OCI-LY1 (cell line): ENCODE measurements at regions not wholly inside any gene's neighbourhood (a gene's known extent, or its start where the extent isn't known, plus 50 kb on each side); places are given as distances from the start of the nearest gene placed in this dataset.

Experiments used
- H2AFZ ChIP-seq: fragments of 200-600 bp; sonication (generic), shearing (Covaris generic); 2 replicates; pipeline ENCODE4 v1.6.0; 2014; ENCODE audit warnings: antibody characterized with exemption, mild to moderate bottlenecking, low read length
- H3F3A ChIP-seq: fragments of 200-600 bp; sonication (generic), shearing (Covaris generic); 2 replicates; pipeline ENCODE4 v1.6.0; 2014; ENCODE audit warnings: mild to moderate bottlenecking, antibody characterized with exemption, low read length, moderate library complexity; ENCODE audit not compliant: insufficient read depth
- H3K27ac ChIP-seq: fragments of 200-600 bp; sonication (generic); 2 replicates; pipeline ENCODE4 v1.5.1; 2014; ENCODE audit warnings: low read length, mixed run types, mild to moderate bottlenecking, low read depth; ENCODE audit not compliant: poor library complexity, severe bottlenecking
- H3K27me3 ChIP-seq: fragments of 200-600 bp; sonication (generic); 2 replicates; pipeline ENCODE4 v1.6.0; 2014; ENCODE audit warnings: antibody characterized with exemption, mild to moderate bottlenecking, low read length, moderate library complexity; ENCODE audit not compliant: insufficient read depth
- H3K36me3 ChIP-seq: fragments of 200-600 bp; sonication (generic); 2 replicates; pipeline ENCODE4 v1.6.1; 2014; ENCODE audit warnings: mild to moderate bottlenecking, antibody characterized with exemption, low read length, moderate library complexity, mixed read lengths; ENCODE audit not compliant: insufficient read depth
- H3K4me1 ChIP-seq: fragments of 200-600 bp; sonication (generic); 2 replicates; pipeline ENCODE4 v1.5.1; 2014; ENCODE audit warnings: mild to moderate bottlenecking, low read length, moderate library complexity; ENCODE audit not compliant: insufficient read depth, severe bottlenecking
- H3K4me2 ChIP-seq: fragments of 200-600 bp; sonication (generic), shearing (Covaris generic); 2 replicates; pipeline ENCODE4 v1.6.1; 2014; ENCODE audit warnings: low read length
- H3K4me3 ChIP-seq: fragments of 200-600 bp; sonication (generic); 2 replicates; pipeline ENCODE4 v1.5.1; 2014; ENCODE audit warnings: low read length, low read depth, mild to moderate bottlenecking, mixed read lengths; ENCODE audit not compliant: poor library complexity, severe bottlenecking
- H3K79me2 ChIP-seq: fragments of 200-600 bp; shearing (Covaris generic); 2 replicates; pipeline ENCODE4 v1.6.1; 2016; ENCODE audit warnings: mixed run types, low read length, mixed read lengths; ENCODE audit not compliant: insufficient read depth
- H3K9ac ChIP-seq: fragments of 200-600 bp; sonication (generic), shearing (Covaris generic); 2 replicates; pipeline ENCODE4 v1.6.1; 2014; ENCODE audit warnings: mild to moderate bottlenecking, low read length, mixed read lengths
- H3K9me2 ChIP-seq: fragments of 200-600 bp; sonication (generic), shearing (Covaris generic); 2 replicates; pipeline ENCODE4 v1.6.1; 2014; ENCODE audit warnings: low read depth, mild to moderate bottlenecking, low read length, mixed read lengths
- H3K9me3 ChIP-seq: fragments of 200-600 bp; shearing (Covaris generic); 2 replicates; pipeline ENCODE4 v1.6.1; 2014; ENCODE audit warnings: low read length, mixed read lengths
- H4K20me1 ChIP-seq: fragments of 200-600 bp; sonication (generic), shearing (Covaris generic); 2 replicates; pipeline ENCODE4 v1.6.0; 2016; ENCODE audit warnings: mild to moderate bottlenecking, low read length; ENCODE audit not compliant: insufficient read depth
- CTCF ChIP-seq: fragments of 200-600 bp; sonication (generic), shearing (Covaris generic); IDR thresholded peaks from 2 replicates; pipeline ENCODE4 v1.5.1; 2017; ENCODE audit warnings: mild to moderate bottlenecking, antibody characterized with exemption, low read length, moderate library complexity, mixed read lengths
- EZH2 ChIP-seq: fragments of 200-600 bp; sonication (generic), shearing (Covaris generic); IDR thresholded peaks from 2 replicates; pipeline ENCODE4 v1.8.0; 2017; ENCODE audit warnings: borderline replicate concordance, mixed run types, mild to moderate bottlenecking, antibody characterized with exemption, low read length, moderate library complexity, mixed read lengths

GRCh38 chr20:48302844-48303542, 517.7 kb upstream of the SULF2 start:
- Histone ChIP-seq H2AFZ (no peak overlapping the region), H3K9me2 (no peaks in the 10 kb centered on the region), H4K20me1 (no peaks in the 10 kb centered on the region), H3K79me2 (no peaks in the 10 kb centered on the region), H3K4me1 (no peaks in the 10 kb centered on the region), H3K4me2 (no peak overlapping the region), H3K27ac (no peak overlapping the region), H3K9me3 (no peaks in the 10 kb centered on the region), H3K27me3 (no peaks in the 10 kb centered on the region), H3F3A (no peaks in the 10 kb centered on the region), H3K4me3 (no peak overlapping the region), H3K36me3 (no peaks in the 10 kb centered on the region), H3K9ac (no peak overlapping the region)
- TF ChIP-seq EZH2 (no peak), CTCF (no peak)

- Histone ChIP-seq H3K4me2 (no peak overlapping the region), H3K9me3 (no peaks in the 10 kb centered on the region), H3K9me2 (no peaks in the 10 kb centered on the region), H3K4me1 (no peaks in the 10 kb centered on the region), H3K4me3 (no peak overlapping the region), H3K36me3 (no peaks in the 10 kb centered on the region), H3K27me3 (no peaks in the 10 kb centered on the region), H2AFZ (no peak overlapping the region), H3K79me2 (no peaks in the 10 kb centered on the region), H3K9ac (no peak overlapping the region), H3F3A (no peaks in the 10 kb centered on the region), H4K20me1 (no peaks in the 10 kb centered on the region), H3K27ac (no peak overlapping the region)
- TF ChIP-seq CTCF (no peak), EZH2 (no peak)
Observed at GRCh38 chr20:48302149-48302548, 516.9 kb upstream of the SULF2 start.

GRCh38 chr20:48301189-48301588, 515.9 kb upstream of the SULF2 start:
- Histone ChIP-seq H3K27ac (no peak overlapping the region), H3K27me3 (no peaks in the 10 kb centered on the region), H3K9me3 (no peaks in the 10 kb centered on the region), H2AFZ (no peak overlapping the region), H4K20me1 (no peaks in the 10 kb centered on the region), H3F3A (no peaks in the 10 kb centered on the region), H3K9me2 (no peaks in the 10 kb centered on the region), H3K79me2 (no peaks in the 10 kb centered on the region), H3K36me3 (no peaks in the 10 kb centered on the region), H3K4me3 (no peak overlapping the region), H3K9ac (no peak overlapping the region), H3K4me2 (no peak overlapping the region), H3K4me1 (no peaks in the 10 kb centered on the region)
- TF ChIP-seq EZH2: no peak

GRCh38 chr20:48300529-48300928, 515.2 kb upstream of the SULF2 start:
- H3K4me1 ChIP-seq: no peaks in the 10 kb centered on the region
- no peak overlapping the region for H3K4me3 ChIP-seq
- no peaks in the 10 kb centered on the region for H4K20me1 ChIP-seq
- no peaks in the 10 kb centered on the region for H3K36me3 ChIP-seq
- no peaks in the 10 kb centered on the region for H3K9me2 ChIP-seq
- no peaks in the 10 kb centered on the region for H3K9me3 ChIP-seq
- no peaks in the 10 kb centered on the region for H3K79me2 ChIP-seq
- no peaks in the 10 kb centered on the region for H3K27me3 ChIP-seq
- no peak overlapping the region for H3K9ac ChIP-seq
- no peak overlapping the region for H3K4me2 ChIP-seq
- no peak overlapping the region for H2AFZ ChIP-seq
- H3F3A ChIP-seq: no peaks in the 10 kb centered on the region
- TF ChIP-seq CTCF (no peak), EZH2 (no peak)
- H3K27ac ChIP-seq: no peak overlapping the region
